Testis (tissue), 2 donors: ENCODE measurements at regions not wholly inside any gene's neighbourhood (a gene's known extent, or its start where the extent isn't known, plus 50 kb on each side); places are given as distances from the start of the nearest gene placed in this dataset.

Source experiments
- DNase-seq: peaks from one replicate; pipeline ENCODE4 v3.0.0-alpha.2; 2019
- H3K27ac ChIP-seq, 2 donors: fragments of 200-600 bp; sonication (generic); one replicate each; pipeline ENCODE4 v1.5.1; 2019
- H3K27me3 ChIP-seq: fragments of 200-600 bp; sonication (generic); one replicate; pipeline ENCODE4 v1.5.1; 2019
- H3K36me3 ChIP-seq: fragments of 200-600 bp; sonication (generic); one replicate; pipeline ENCODE4 v1.5.1; 2017; ENCODE audit warnings: low read depth; ENCODE audit errors: missing control alignments
- H3K4me1 ChIP-seq: fragments of 200-600 bp; sonication (generic); one replicate; pipeline ENCODE4 v1.5.1; 2019
- H3K4me3 ChIP-seq, 2 donors: fragments of 200-600 bp; sonication (generic); one replicate each; pipeline ENCODE4 v1.5.1; 2017 to 2019
- H3K9me3 ChIP-seq: fragments of 200-600 bp; sonication (generic); one replicate; pipeline ENCODE4 v1.5.1; 2017
- CTCF ChIP-seq, 3 experiments: fragments of 450-650 bp in 2 of 3; fragments of 200-600 bp in 1 of 3; sonication (generic) in 1 of 3; IDR thresholded peaks; one replicate each; pipeline ENCODE4 v1.5.1; 2016 to 2019; ENCODE audit warnings: antibody characterized with exemption in 3 of 3, mild to moderate bottlenecking in 2 of 3, moderate library complexity in 1 of 3
- POLR2A ChIP-seq: fragments of 450-650 bp; IDR thresholded peaks from one replicate; pipeline ENCODE4 v1.6.1; 2017; ENCODE audit warnings: antibody characterized with exemption, mild to moderate bottlenecking, moderate library complexity
- WGBS, 2 donors: methylation state at CpG; one replicate each; pipeline ENCODE4 v1.1.5; 2018; 5-methylcytosine and 5-hydroxymethylcytosine counted together
- intact Hi-C: fragments of 100-400 bp; cut with DNase I; formaldehyde crosslinking; loops from one replicate; pipeline ENCODE4 v1.15.1; 2023; ENCODE audit warnings: low total_unique reads

GRCh38 chr5:12177225-12177624, 273.0 kb upstream of the CTNND2 start:
- no peaks in the 10 kb centered on the region for H3K4me1 ChIP-seq
- no peaks in the 10 kb centered on the region for H3K9me3 ChIP-seq
- DNase-seq: no peak
- TF ChIP-seq POLR2A: no peak
- no peak for TF ChIP-seq CTCF (IDR thresholded peaks at IDR 0.05)
- H3K4me3 ChIP-seq: no peak overlapping the region
- no peak overlapping the region for H3K27ac ChIP-seq
- H3K27me3 ChIP-seq: no peaks in the 10 kb centered on the region
- no peaks in the 10 kb centered on the region for H3K36me3 ChIP-seq
- intact Hi-C loops: no loop called here

- Histone ChIP-seq H3K4me1 (no peaks in the 10 kb centered on the region), H3K9me3 (no peaks in the 10 kb centered on the region), H3K27me3 (no peaks in the 10 kb centered on the region), H3K36me3 (no peaks in the 10 kb centered on the region), H3K27ac (no peak overlapping the region), H3K4me3 (no peak overlapping the region)
- intact Hi-C loops: no loop called here
- DNase-seq: no peak
- WGBS, 2 donors: 57 to 64% methylated on average over 4 of the region's 4 CpGs
- TF ChIP-seq CTCF (IDR thresholded peaks at IDR 0.05) (no peak), POLR2A (no peak)
Observed at GRCh38 chr5:12175914-12176585, 271.8 kb upstream of the CTNND2 start.

GRCh38 chr5:12174734-12175133, 270.5 kb upstream of the CTNND2 start:
- H3K4me3 ChIP-seq: no peak overlapping the region
- H3K27ac ChIP-seq: no peak overlapping the region
- no peaks in the 10 kb centered on the region for H3K27me3 ChIP-seq
- no peaks in the 10 kb centered on the region for H3K4me1 ChIP-seq
- intact Hi-C loops: no loop called here
- no peaks in the 10 kb centered on the region for H3K36me3 ChIP-seq
- DNase-seq: no peak
- H3K9me3 ChIP-seq: no peaks in the 10 kb centered on the region
- TF ChIP-seq POLR2A (no peak), CTCF (IDR thresholded peaks at IDR 0.05) (no peak)
- 63 to 68% methylated on average over 2 of the region's 2 CpGs for WGBS, 2 donors

GRCh38 chr5:12169536-12169935, 265.3 kb upstream of the CTNND2 start:
- WGBS, 2 donors: 67 to 70% methylated on average over 1 of the region's 1 CpG
- TF ChIP-seq CTCF (IDR thresholded peaks at IDR 0.05) (no peak), POLR2A (no peak)
- Histone ChIP-seq H3K4me1 (no peaks in the 10 kb centered on the region), H3K9me3 (no peaks in the 10 kb centered on the region), H3K4me3 (no peak overlapping the region), H3K27ac (no peak overlapping the region), H3K36me3 (no peaks in the 10 kb centered on the region), H3K27me3 (no peaks in the 10 kb centered on the region)
- intact Hi-C loops: no loop called here
- no peak for DNase-seq

GRCh38 chr5:12162863-12163262, 258.6 kb upstream of the CTNND2 start:
- Histone ChIP-seq H3K27me3 (no peaks in the 10 kb centered on the region), H3K4me1 (no peaks in the 10 kb centered on the region), H3K27ac (no peak overlapping the region), H3K9me3 (no peaks in the 10 kb centered on the region), H3K36me3 (no peaks in the 10 kb centered on the region), H3K4me3 (no peak overlapping the region)
- no peak for DNase-seq
- TF ChIP-seq POLR2A: no peak
- TF ChIP-seq CTCF (IDR thresholded peaks at IDR 0.05): no peak
- intact Hi-C loops: no loop called here
- 65 to 76% methylated on average over 2 of the region's 2 CpGs for WGBS, 2 donors
